Liver (tissue), 7 donors: ENCODE measurements at regions not wholly inside any gene's neighbourhood (a gene's known extent, or its start where the extent isn't known, plus 50 kb on each side); places are given as distances from the start of the nearest gene placed in this dataset.

Experiments used
- DNase-seq: peaks from one replicate; pipeline ENCODE4 v3.0.0-alpha.2; 2017; ENCODE audit warnings: low spot score
- H3K27ac ChIP-seq, 2 donors: one replicate each; pipeline ENCODE4 v1.7.0; 2013; ENCODE audit warnings: inconsistent platforms in 2 of 2, low read length in 2 of 2, control low read depth in 1 of 2, low read depth in 1 of 2, mild to moderate bottlenecking in 1 of 2
- H3K27me3 ChIP-seq, 4 donors: one replicate each; pipeline versions ENCODE4 v1.6.1 to v1.7.0; 2013; ENCODE audit warnings: low read length in 3 of 4, inconsistent platforms in 1 of 4, mild to moderate bottlenecking in 1 of 4, moderate library complexity in 1 of 4; ENCODE audit not compliant: control insufficient read depth in 4 of 4, insufficient read depth in 4 of 4
- H3K36me3 ChIP-seq, 4 donors: one replicate each; pipeline versions ENCODE4 v1.6.1 to v1.7.0; 2013; ENCODE audit warnings: low read length in 3 of 4, mild to moderate bottlenecking in 3 of 4, low read depth in 1 of 4, moderate library complexity in 1 of 4; ENCODE audit not compliant: control insufficient read depth in 4 of 4, insufficient read depth in 3 of 4
- H3K4me1 ChIP-seq, 4 donors: one replicate each; pipeline versions ENCODE4 v1.6.1 to v1.7.0; 2013; ENCODE audit warnings: low read length in 3 of 4, mild to moderate bottlenecking in 3 of 4, moderate library complexity in 1 of 4; ENCODE audit not compliant: control insufficient read depth in 4 of 4, insufficient read depth in 4 of 4
- H3K4me3 ChIP-seq, 3 donors: one replicate each; pipeline versions ENCODE4 v1.6.1 to v1.7.0; 2013; ENCODE audit warnings: low read length in 3 of 3, control low read depth in 1 of 3, low read depth in 1 of 3, mild to moderate bottlenecking in 1 of 3
- H3K9ac ChIP-seq, 2 donors: one replicate each; pipeline ENCODE4 v1.7.0; 2013; ENCODE audit warnings: low read length in 2 of 2, mild to moderate bottlenecking in 2 of 2, moderate library complexity in 2 of 2, control low read depth in 1 of 2, low read depth in 1 of 2
- H3K9me3 ChIP-seq, 4 donors: one replicate each; pipeline versions ENCODE4 v1.6.1 to v1.7.0; 2013; ENCODE audit warnings: low read length in 3 of 4; ENCODE audit not compliant: control insufficient read depth in 4 of 4
- EGR1 ChIP-seq, 2 donors: IDR thresholded peaks; 2 replicates each; pipeline ENCODE4 v1.6.1; 2016 to 2018; ENCODE audit warnings: antibody characterized with exemption in 2 of 2, low read depth in 2 of 2
- FOXA1 ChIP-seq: IDR thresholded peaks from 2 replicates; pipeline ENCODE4 v1.6.1; 2016; ENCODE audit warnings: antibody characterized with exemption
- FOXA2 ChIP-seq: IDR thresholded peaks from 2 replicates; pipeline ENCODE4 v1.6.1; 2016; ENCODE audit warnings: antibody characterized with exemption
- GABPA ChIP-seq, 2 donors: IDR thresholded peaks in 1 of 2; conservative IDR thresholded peaks in 1 of 2; 2 replicates each; pipeline ENCODE4 v1.6.1; 2016; ENCODE audit warnings: antibody characterized with exemption in 2 of 2, mild to moderate bottlenecking in 1 of 2, moderate library complexity in 1 of 2
- HNF4G ChIP-seq: IDR thresholded peaks from 2 replicates; pipeline ENCODE4 v1.6.1; 2016; ENCODE audit warnings: antibody characterized with exemption
- NR2F2 ChIP-seq: IDR thresholded peaks from 2 replicates; pipeline ENCODE4 v1.6.1; 2016; ENCODE audit warnings: antibody characterized with exemption
- RAD21 ChIP-seq, 2 donors: IDR thresholded peaks; 2 replicates each; pipeline ENCODE4 v1.6.1; 2016; ENCODE audit warnings: antibody characterized with exemption in 2 of 2, mild to moderate bottlenecking in 2 of 2
- RXRA ChIP-seq, 2 donors: IDR thresholded peaks; 2 replicates each; pipeline ENCODE4 v1.6.1; 2017 to 2018; ENCODE audit warnings: antibody characterized with exemption in 2 of 2, mild to moderate bottlenecking in 1 of 2
- SP1 ChIP-seq: IDR thresholded peaks from 2 replicates; pipeline ENCODE4 v1.6.1; 2018; ENCODE audit warnings: antibody characterized with exemption, mild to moderate bottlenecking
- WGBS: extraction: QIAGEN DNeasy Blood & Tissue Kit; methylation state at CpG from one replicate; pipeline ENCODE4 v1.1.7; 2013; 5-methylcytosine and 5-hydroxymethylcytosine counted together
- TF ChIP-seq, protein P1 (sequence below): IDR thresholded peaks from 2 replicates; pipeline ENCODE4 v1.6.1; 2016; ENCODE audit warnings: antibody characterized with exemption, mild to moderate bottlenecking
- TF ChIP-seq, protein P2 (sequence below): IDR thresholded peaks from 2 replicates; pipeline ENCODE4 v1.6.1; 2016; ENCODE audit warnings: antibody characterized with exemption
- donor health status: healthy.
- donor health status: healthy.
- donor health status: healthy.
- donor health status: healthy.

DNA sequence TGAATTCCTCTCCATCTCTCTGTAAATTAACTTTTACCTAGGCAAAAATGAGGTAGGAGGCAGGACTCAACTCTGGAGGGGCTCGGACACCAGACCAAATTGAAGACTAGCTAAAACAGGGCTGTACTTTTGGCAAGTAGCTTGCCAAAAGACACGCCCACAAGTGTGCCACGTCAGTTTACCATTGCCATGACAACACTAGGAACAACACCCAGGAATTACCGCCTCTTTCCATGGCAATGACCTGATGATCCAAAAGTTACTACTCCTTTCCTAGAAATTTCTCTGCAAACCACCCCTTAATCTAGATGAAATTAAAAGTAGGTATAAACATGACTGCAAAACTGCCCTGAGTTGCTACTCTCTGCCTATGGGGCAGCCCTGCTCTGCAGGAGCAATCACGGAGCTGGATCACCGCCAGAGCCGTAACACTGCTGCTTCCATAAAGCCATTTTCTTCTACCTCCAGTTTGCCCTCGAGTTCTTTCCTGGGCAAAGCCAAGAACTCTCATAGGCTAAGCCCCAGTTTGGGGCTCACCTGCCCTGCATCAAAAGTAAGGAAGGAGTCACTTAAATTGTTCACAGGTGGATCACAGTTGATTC is 66.0 kb upstream of the FAM136A start:
- Histone ChIP-seq H3K27me3 (no peaks in the 10 kb centered on the region), H3K9ac (no peak overlapping the region), H3K4me3 (no peak overlapping the region), H3K27ac (no peak overlapping the region), H3K9me3 (no peaks in the 10 kb centered on the region), H3K4me1 (no peaks in the 10 kb centered on the region), H3K36me3 (no peaks in the 10 kb centered on the region)
- DNase-seq = no peak
- WGBS = 58% methylated on average over 8 of the region's 8 CpGs
- TF ChIP-seq RAD21 (IDR thresholded peaks at IDR 0.05) (no peak), HNF4G (no peak), FOXA1 (no peak), NR2F2 (no peak), RXRA (IDR thresholded peaks at IDR 0.05) (no peak), SP1 (no peak), EGR1 (IDR thresholded peaks at IDR 0.05; ENCODE audit: low read depth in 2 of 2) (no peak), FOXA2 (no peak)
- TF ChIP-seq, protein P1, sequence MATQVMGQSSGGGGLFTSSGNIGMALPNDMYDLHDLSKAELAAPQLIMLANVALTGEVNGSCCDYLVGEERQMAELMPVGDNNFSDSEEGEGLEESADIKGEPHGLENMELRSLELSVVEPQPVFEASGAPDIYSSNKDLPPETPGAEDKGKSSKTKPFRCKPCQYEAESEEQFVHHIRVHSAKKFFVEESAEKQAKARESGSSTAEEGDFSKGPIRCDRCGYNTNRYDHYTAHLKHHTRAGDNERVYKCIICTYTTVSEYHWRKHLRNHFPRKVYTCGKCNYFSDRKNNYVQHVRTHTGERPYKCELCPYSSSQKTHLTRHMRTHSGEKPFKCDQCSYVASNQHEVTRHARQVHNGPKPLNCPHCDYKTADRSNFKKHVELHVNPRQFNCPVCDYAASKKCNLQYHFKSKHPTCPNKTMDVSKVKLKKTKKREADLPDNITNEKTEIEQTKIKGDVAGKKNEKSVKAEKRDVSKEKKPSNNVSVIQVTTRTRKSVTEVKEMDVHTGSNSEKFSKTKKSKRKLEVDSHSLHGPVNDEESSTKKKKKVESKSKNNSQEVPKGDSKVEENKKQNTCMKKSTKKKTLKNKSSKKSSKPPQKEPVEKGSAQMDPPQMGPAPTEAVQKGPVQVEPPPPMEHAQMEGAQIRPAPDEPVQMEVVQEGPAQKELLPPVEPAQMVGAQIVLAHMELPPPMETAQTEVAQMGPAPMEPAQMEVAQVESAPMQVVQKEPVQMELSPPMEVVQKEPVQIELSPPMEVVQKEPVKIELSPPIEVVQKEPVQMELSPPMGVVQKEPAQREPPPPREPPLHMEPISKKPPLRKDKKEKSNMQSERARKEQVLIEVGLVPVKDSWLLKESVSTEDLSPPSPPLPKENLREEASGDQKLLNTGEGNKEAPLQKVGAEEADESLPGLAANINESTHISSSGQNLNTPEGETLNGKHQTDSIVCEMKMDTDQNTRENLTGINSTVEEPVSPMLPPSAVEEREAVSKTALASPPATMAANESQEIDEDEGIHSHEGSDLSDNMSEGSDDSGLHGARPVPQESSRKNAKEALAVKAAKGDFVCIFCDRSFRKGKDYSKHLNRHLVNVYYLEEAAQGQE = no peak
- TF ChIP-seq, protein P2, sequence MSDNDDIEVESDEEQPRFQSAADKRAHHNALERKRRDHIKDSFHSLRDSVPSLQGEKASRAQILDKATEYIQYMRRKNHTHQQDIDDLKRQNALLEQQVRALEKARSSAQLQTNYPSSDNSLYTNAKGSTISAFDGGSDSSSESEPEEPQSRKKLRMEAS = no peak

DNA sequence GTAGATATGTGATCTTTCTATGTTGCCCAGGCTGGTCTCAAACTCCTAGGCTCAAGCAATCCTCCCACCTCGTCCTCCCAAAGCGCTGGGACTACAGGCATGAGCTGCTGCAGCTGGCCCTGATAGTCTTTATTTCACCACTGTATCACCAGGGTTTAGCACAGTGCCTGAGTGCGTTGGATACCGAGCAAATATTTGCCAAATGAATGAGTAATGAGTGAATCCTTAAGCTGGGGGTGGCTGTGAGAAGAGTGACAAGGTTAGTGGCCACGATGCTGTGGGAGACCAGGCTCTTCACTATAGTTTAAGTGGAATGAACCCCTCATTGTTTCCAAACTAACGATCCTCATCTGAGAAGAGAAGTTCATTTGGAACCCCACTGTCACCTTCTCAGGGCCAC is 60.8 kb upstream of the FAM136A start:
- H3K4me1 ChIP-seq = no peaks in the 10 kb centered on the region
- no peaks in the 10 kb centered on the region for H3K36me3 ChIP-seq
- H3K27ac ChIP-seq = no peak overlapping the region
- 63% methylated on average over 6 of the region's 6 CpGs for WGBS
- TF ChIP-seq GABPA (IDR thresholded peaks at IDR 0.05 in 1 of 2, conservative IDR thresholded peaks at IDR 0.05 in 1 of 2) (no peak), FOXA1 (no peak), HNF4G (no peak)
- TF ChIP-seq, protein P1 = no peak
- DNase-seq = no peak
- H3K27me3 ChIP-seq = no peaks in the 10 kb centered on the region
- H3K9ac ChIP-seq = no peak overlapping the region
- H3K4me3 ChIP-seq = no peak overlapping the region
- H3K9me3 ChIP-seq = no peaks in the 10 kb centered on the region
